Adrenal gland (tissue), 9 donors: ENCODE measurements at regions not wholly inside any gene's neighbourhood (a gene's known extent, or its start where the extent isn't known, plus 50 kb on each side); places are given as distances from the start of the nearest gene placed in this dataset.

ENCODE experiments used
- DNase-seq, 7 donors: peaks; one replicate each; pipeline ENCODE4 v3.0.0-alpha.2; 2019 to 2020
- H3K27ac ChIP-seq, 5 donors: fragments of 200-600 bp; sonication (generic) in 4 of 5; 1 replicate in 3 of 5; 2 replicates in 2 of 5; pipeline versions ENCODE4 v1.5.1 to v1.8.0; 2016 to 2020; ENCODE audit warnings: mild to moderate bottlenecking in 1 of 5
- H3K27me3 ChIP-seq: fragments of 200-600 bp; 2 replicates; pipeline ENCODE4 v1.8.0; 2021
- H3K36me3 ChIP-seq, 2 donors: fragments of 200-600 bp; replicated peaks in 1 of 2; 1 replicate in 1 of 2; 2 replicates in 1 of 2; pipeline versions ENCODE4 v1.5.1 to v1.8.0; 2018 to 2022
- H3K4me1 ChIP-seq, 2 donors: fragments of 200-600 bp; replicated peaks in 1 of 2; 1 replicate in 1 of 2; 2 replicates in 1 of 2; pipeline versions ENCODE4 v1.5.1 to v1.8.0; 2018 to 2021
- H3K4me3 ChIP-seq, 4 donors: fragments of 200-600 bp; sonication (generic) in 3 of 4; one replicate each; pipeline ENCODE4 v1.5.1; 2016 to 2018
- H3K9me3 ChIP-seq, 3 donors: fragments of 200-600 bp; sonication (generic) in 1 of 3; replicated peaks in 1 of 3; 1 replicate in 2 of 3; 2 replicates in 1 of 3; pipeline versions ENCODE4 v1.5.1 to v1.8.0; 2016 to 2021
- POLR2A ChIP-seq, 2 donors: fragments of 450-650 bp; IDR thresholded peaks; one replicate each; pipeline ENCODE4 v1.6.1; 2017; ENCODE audit warnings: antibody characterized with exemption in 2 of 2, mild to moderate bottlenecking in 2 of 2, moderate library complexity in 1 of 2
- WGBS, 4 donors: extraction: QIAGEN DNeasy Blood & Tissue Kit in 2 of 4; methylation state at CpG; one replicate each; pipeline versions ENCODE4 v1.1.5 to v1.1.7; 2013 to 2017; 5-methylcytosine and 5-hydroxymethylcytosine counted together
- intact Hi-C, 2 donors: fragments of 100-400 bp; cut with DNase I; formaldehyde crosslinking; loops; one replicate each; pipeline versions ENCODE4 v1.14.1 to v1.15.0; 2022 to 2023
- TF ChIP-seq, protein P1 (sequence below), 6 experiments: fragments of 450-650 bp in 4 of 6; fragments of 200-600 bp in 2 of 6; sonication (generic) in 1 of 6; IDR thresholded peaks; 1 replicate in 5 of 6; 2 replicates in 1 of 6; pipeline versions ENCODE4 v1.5.1 to v1.8.0; 2016 to 2021; ENCODE audit warnings: antibody characterized with exemption in 6 of 6, mild to moderate bottlenecking in 2 of 6, moderate library complexity in 1 of 6
- donor health status: healthy with polysubstance abuse.
- donor health status: Bipolar disorder and iron deficiency.
- donor health status: DM: yes; HTN: yes; CAD: no.
- donor health status: DM: no; HTN: no; CAD: no.
- donor health status: DM: no; HTN: no; CAD: no.

DNA sequence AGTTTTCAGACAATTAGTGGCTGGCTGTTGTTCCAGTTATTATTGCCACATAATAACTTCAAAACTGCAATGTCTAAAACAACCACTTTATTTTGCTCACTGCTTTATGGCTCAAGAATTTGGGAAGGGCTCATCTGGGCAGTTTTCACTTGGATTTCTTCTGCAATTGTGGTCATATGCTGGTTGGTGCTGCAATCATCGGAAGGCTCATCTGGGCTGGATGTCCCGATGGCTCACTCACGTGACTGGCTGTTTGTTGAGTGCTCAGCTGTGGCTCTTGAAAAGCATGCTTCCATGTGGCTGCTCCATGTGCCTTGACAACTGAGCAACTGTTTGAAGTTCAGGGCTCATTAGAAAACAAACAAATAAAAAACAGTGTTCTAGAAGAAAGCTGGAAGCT lies 1032.5 kb downstream of the DTWD2 start:
- Histone ChIP-seq H3K9me3 (no peaks in the 10 kb centered on the region), H3K4me3 (no peak overlapping the region), H3K4me1 (no peaks in the 10 kb centered on the region), H3K27ac (no peak overlapping the region), H3K27me3 (no peaks in the 10 kb centered on the region), H3K36me3 (no peaks in the 10 kb centered on the region)
- DNase-seq = no peak
- TF ChIP-seq, protein P1, sequence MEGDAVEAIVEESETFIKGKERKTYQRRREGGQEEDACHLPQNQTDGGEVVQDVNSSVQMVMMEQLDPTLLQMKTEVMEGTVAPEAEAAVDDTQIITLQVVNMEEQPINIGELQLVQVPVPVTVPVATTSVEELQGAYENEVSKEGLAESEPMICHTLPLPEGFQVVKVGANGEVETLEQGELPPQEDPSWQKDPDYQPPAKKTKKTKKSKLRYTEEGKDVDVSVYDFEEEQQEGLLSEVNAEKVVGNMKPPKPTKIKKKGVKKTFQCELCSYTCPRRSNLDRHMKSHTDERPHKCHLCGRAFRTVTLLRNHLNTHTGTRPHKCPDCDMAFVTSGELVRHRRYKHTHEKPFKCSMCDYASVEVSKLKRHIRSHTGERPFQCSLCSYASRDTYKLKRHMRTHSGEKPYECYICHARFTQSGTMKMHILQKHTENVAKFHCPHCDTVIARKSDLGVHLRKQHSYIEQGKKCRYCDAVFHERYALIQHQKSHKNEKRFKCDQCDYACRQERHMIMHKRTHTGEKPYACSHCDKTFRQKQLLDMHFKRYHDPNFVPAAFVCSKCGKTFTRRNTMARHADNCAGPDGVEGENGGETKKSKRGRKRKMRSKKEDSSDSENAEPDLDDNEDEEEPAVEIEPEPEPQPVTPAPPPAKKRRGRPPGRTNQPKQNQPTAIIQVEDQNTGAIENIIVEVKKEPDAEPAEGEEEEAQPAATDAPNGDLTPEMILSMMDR (IDR thresholded peaks at IDR 0.05) = no peak
- TF ChIP-seq POLR2A (IDR thresholded peaks at IDR 0.05) = no peak
- intact Hi-C loops = no loop called here
- WGBS, 4 donors = 81 to 92% (median 87%) methylated on average over 3 of the region's 3 CpGs

DNA sequence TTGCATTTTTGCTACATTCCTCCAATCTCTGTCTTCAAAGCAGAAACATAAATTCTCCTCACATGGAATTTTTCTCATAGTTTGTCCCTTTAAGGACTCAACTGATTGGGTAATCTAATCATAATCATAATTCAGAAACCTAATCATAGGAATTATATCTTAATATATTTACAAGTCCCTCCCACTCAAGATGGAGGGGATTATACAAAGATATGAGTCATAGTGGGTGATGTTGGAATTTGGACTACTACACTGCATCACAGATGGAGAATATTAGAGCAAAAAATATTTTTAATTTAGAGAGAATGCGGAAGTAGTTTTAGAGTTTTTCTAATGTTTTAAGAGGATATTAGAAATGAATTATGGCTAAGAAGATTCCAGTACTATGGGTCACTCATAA lies 1034.0 kb downstream of the DTWD2 start:
- WGBS, 4 donors = 53 to 76% (median 72%) methylated on average over 1 of the region's 1 CpG
- intact Hi-C loops = no loop called here
- TF ChIP-seq, protein P1 (IDR thresholded peaks at IDR 0.05) = no peak
- no peak for TF ChIP-seq POLR2A (IDR thresholded peaks at IDR 0.05)
- Histone ChIP-seq H3K27me3 (no peaks in the 10 kb centered on the region), H3K4me1 (no peaks in the 10 kb centered on the region), H3K36me3 (no peaks in the 10 kb centered on the region), H3K4me3 (no peak overlapping the region), H3K27ac (no peak overlapping the region), H3K9me3 (no peaks in the 10 kb centered on the region)
- no peak for DNase-seq

DNA sequence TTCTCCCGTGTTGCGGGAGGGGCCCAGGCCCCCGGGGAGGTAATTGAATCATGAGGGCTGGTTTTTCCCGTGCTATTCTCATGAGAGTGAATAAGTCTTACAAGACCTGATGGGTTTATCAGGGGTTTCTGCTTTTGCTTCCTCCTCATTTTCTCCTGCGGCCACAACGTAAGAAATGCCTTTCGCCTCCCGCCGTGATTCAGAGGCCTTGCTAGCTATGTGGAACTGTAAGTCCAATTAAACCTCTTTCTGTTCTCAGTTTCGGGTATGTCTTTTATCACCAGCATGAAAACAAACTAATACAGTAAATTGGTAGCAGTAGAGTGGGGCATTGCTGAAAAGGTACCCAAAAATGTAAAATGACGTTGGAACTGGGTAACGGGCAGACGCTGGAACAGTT lies 1035.1 kb downstream of the DTWD2 start:
- no peaks in the 10 kb centered on the region for H3K4me1 ChIP-seq
- no peak overlapping the region for H3K4me3 ChIP-seq
- no peak overlapping the region for H3K27ac ChIP-seq
- intact Hi-C loops = no loop called here
- H3K27me3 ChIP-seq = no peaks in the 10 kb centered on the region
- WGBS, 4 donors = 85 to 90% (median 88%) methylated on average over 13 of the region's 13 CpGs
- no peaks in the 10 kb centered on the region for H3K9me3 ChIP-seq
- H3K36me3 ChIP-seq = no peaks in the 10 kb centered on the region
- no peak for DNase-seq
- TF ChIP-seq, protein P1 (IDR thresholded peaks at IDR 0.05) = no peak
- no peak for TF ChIP-seq POLR2A (IDR thresholded peaks at IDR 0.05)

DNA sequence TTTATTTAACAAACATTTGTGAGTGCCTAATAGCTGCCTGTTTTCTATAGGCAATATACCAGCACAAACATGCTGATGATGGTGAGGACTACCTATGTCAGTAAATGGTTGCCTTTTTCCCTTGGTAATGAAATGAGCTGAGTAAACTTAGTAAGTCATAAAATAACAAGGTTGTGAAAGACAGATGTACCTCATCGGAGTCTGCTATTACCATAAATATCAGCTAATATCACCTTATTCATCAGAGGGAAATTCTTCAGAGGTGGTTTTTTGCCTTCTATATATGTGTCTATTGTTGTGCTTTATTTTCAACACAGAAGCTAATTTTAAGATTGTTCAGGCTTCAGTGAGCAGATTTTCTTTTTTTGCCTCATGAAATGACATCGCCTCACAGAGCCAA lies 1040.5 kb downstream of the DTWD2 start:
- WGBS, 4 donors = 91 to 95% (median 93%) methylated on average over 2 of the region's 2 CpGs
- H3K27me3 ChIP-seq = no peaks in the 10 kb centered on the region
- intact Hi-C loops = no loop called here

More for the DNA sequence above, 1040.5 kb downstream of the DTWD2 start:
- Histone ChIP-seq H3K4me1 (no peaks in the 10 kb centered on the region), H3K4me3 (no peak overlapping the region), H3K27ac (no peak overlapping the region), H3K9me3 (no peaks in the 10 kb centered on the region), H3K36me3 (no peaks in the 10 kb centered on the region)
- TF ChIP-seq, protein P1 (IDR thresholded peaks at IDR 0.05) = no peak
- TF ChIP-seq POLR2A (IDR thresholded peaks at IDR 0.05) = no peak
- DNase-seq = no peak
